ENCODE measurements at regions not wholly inside any gene's neighbourhood (a gene's known extent, or its start where the extent isn't known, plus 50 kb on each side); places are given as distances from the start of the nearest gene placed in this dataset.
"Not testable (repeated sequence)": the region's sequence is repeated elsewhere in the genome, so short reads cannot be mapped to it uniquely, and the experiment has no call there.

- H3K23ac ChIP-seq (ENCODE audit: low read length); H3K56ac ChIP-seq (ENCODE audit: low read length); H3K4ac ChIP-seq (ENCODE audit: low read depth, low read length); H2BK15ac ChIP-seq (replicated peaks; ENCODE audit: low read depth); H3K4me2 ChIP-seq (ENCODE audit: low read length); H4K5ac ChIP-seq (ENCODE audit: low read length); H3K27me3 ChIP-seq (ENCODE audit: insufficient read depth, low read length, poor library complexity); H3K27ac ChIP-seq (ENCODE audit: low read depth, low read length); H3K9ac ChIP-seq (ENCODE audit: low read length); H3K79me2 ChIP-seq (ENCODE audit: control insufficient read depth, insufficient read depth, low read length); DNase-seq; H2BK5ac ChIP-seq (ENCODE audit: low read length); H3K4me1 ChIP-seq (ENCODE audit: control insufficient read depth, low read depth, low read length); H3K79me1 ChIP-seq (ENCODE audit: low read length); H4K8ac ChIP-seq (ENCODE audit: low read depth, low read length); H3K4me3 ChIP-seq (ENCODE audit: low read length); H3K18ac ChIP-seq (ENCODE audit: low read length); H3K36me3 ChIP-seq (ENCODE audit: control insufficient read depth, insufficient read depth, low read length); H2BK120ac ChIP-seq (ENCODE audit: low read depth, low read length); H2AK5ac ChIP-seq (ENCODE audit: low read length): not testable (repeated sequence)
- no CpG with 5 or more reads among the region's 2 CpGs for WGBS (ENCODE audit: extremely low coverage, insufficient coverage, low lambda C conversion rate)
Measured at GRCh38 chr11:89626881-89627280, 83.2 kb upstream of the TRIM77 start.

GRCh38 chr11:89633135-89633705 is 76.9 kb upstream of the TRIM77 start:
- no peak overlapping the region for H2BK5ac ChIP-seq (ENCODE audit: low read length)
- H3K23ac ChIP-seq (ENCODE audit: low read length) = no peak overlapping the region
- H4K5ac ChIP-seq (ENCODE audit: low read length) = no peak overlapping the region
- no peak overlapping the region for H3K27ac ChIP-seq (ENCODE audit: low read depth, low read length)
- H3K79me1 ChIP-seq (ENCODE audit: low read length) = no peaks in the 10 kb centered on the region
- DNase-seq = no peak
- no peak overlapping the region for H2AK5ac ChIP-seq (ENCODE audit: low read length)
- H2BK15ac ChIP-seq (replicated peaks; ENCODE audit: low read depth) = no peak overlapping the region
- no CpG with 5 or more reads among the region's 1 CpG for WGBS (ENCODE audit: extremely low coverage, insufficient coverage, low lambda C conversion rate)
- H3K18ac ChIP-seq (ENCODE audit: low read length) = no peak overlapping the region
- no peak overlapping the region for H2BK120ac ChIP-seq (ENCODE audit: low read depth, low read length)
- no peak overlapping the region for H4K8ac ChIP-seq (ENCODE audit: low read depth, low read length)
- H3K9ac ChIP-seq (ENCODE audit: low read length) = no peak overlapping the region
- no peak overlapping the region for H3K4me3 ChIP-seq (ENCODE audit: low read length)
- no peak overlapping the region for H3K4ac ChIP-seq (ENCODE audit: low read depth, low read length)
- no peaks in the 10 kb centered on the region for H3K36me3 ChIP-seq (ENCODE audit: control insufficient read depth, insufficient read depth, low read length)
- H3K27me3 ChIP-seq (ENCODE audit: insufficient read depth, low read length, poor library complexity) = no peaks in the 10 kb centered on the region
- H3K79me2 ChIP-seq (ENCODE audit: control insufficient read depth, insufficient read depth, low read length) = no peaks in the 10 kb centered on the region
- H3K4me2 ChIP-seq (ENCODE audit: low read length) = no peak overlapping the region
- H3K4me1 ChIP-seq (ENCODE audit: control insufficient read depth, low read depth, low read length) = no peaks in the 10 kb centered on the region
- H3K56ac ChIP-seq (ENCODE audit: low read length) = no peak overlapping the region

DNA sequence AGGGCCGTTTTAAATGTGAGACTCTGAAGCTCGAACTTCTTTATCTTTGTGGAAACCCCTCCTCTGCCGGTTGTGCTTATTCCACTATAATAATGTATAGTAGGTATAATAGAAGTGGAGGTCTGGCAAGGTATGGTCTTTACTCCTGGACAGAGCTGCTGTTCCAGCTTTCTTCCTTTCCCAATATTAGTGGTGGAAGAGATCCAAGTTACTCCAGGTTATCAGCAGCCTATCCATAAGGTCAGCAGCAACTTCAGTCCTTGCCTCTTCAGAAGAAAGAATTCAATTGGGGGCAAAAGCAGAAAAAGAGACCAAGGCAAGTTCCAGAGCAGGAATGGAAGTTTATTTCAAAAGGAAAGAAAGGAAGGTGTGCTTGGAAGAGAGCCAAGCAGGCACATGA is 69.3 kb upstream of the TRIM77 start:
- H3K79me2 ChIP-seq (ENCODE audit: control insufficient read depth, insufficient read depth, low read length); H2BK120ac ChIP-seq (ENCODE audit: low read depth, low read length); H2AK5ac ChIP-seq (ENCODE audit: low read length); H3K4me1 ChIP-seq (ENCODE audit: control insufficient read depth, low read depth, low read length); DNase-seq; H3K79me1 ChIP-seq (ENCODE audit: low read length); H3K4ac ChIP-seq (ENCODE audit: low read depth, low read length); H2BK5ac ChIP-seq (ENCODE audit: low read length); H3K4me3 ChIP-seq (ENCODE audit: low read length); H3K27me3 ChIP-seq (ENCODE audit: insufficient read depth, low read length, poor library complexity); H3K36me3 ChIP-seq (ENCODE audit: control insufficient read depth, insufficient read depth, low read length); H3K56ac ChIP-seq (ENCODE audit: low read length); H3K27ac ChIP-seq (ENCODE audit: low read depth, low read length); H3K23ac ChIP-seq (ENCODE audit: low read length); H3K18ac ChIP-seq (ENCODE audit: low read length); H4K5ac ChIP-seq (ENCODE audit: low read length); H4K8ac ChIP-seq (ENCODE audit: low read depth, low read length); H3K4me2 ChIP-seq (ENCODE audit: low read length); H3K9ac ChIP-seq (ENCODE audit: low read length); H2BK15ac ChIP-seq (replicated peaks; ENCODE audit: low read depth): not testable (repeated sequence)
- no CpG with 5 or more reads among the region's 3 CpGs for WGBS (ENCODE audit: extremely low coverage, insufficient coverage, low lambda C conversion rate)

DNA sequence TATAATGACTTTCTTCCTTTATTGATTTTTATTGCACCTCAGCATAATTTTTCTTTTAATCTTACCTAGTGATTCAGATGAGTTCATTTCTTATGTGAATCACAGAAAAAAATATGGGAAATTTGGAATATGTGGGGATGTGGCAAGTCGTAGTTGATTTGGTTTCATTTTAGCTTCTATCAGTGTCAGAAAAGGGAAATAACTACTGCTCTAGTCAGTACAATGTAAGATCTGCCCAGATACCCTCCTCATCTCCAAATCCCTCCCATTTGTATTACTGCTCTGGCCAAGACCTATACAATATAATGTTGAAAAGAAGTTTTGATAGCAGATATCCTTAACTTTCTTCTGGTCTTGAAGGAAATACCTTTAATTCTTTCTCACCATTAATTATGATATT is 61.9 kb upstream of the TRIM77 start:
- H2AK5ac ChIP-seq (ENCODE audit: low read length); H3K79me1 ChIP-seq (ENCODE audit: low read length); H4K8ac ChIP-seq (ENCODE audit: low read depth, low read length); H3K56ac ChIP-seq (ENCODE audit: low read length); H3K4me3 ChIP-seq (ENCODE audit: low read length); H3K27me3 ChIP-seq (ENCODE audit: insufficient read depth, low read length, poor library complexity); H3K4ac ChIP-seq (ENCODE audit: low read depth, low read length); H2BK120ac ChIP-seq (ENCODE audit: low read depth, low read length); H2BK15ac ChIP-seq (replicated peaks; ENCODE audit: low read depth); H4K5ac ChIP-seq (ENCODE audit: low read length); H3K36me3 ChIP-seq (ENCODE audit: control insufficient read depth, insufficient read depth, low read length); H3K4me2 ChIP-seq (ENCODE audit: low read length); H3K9ac ChIP-seq (ENCODE audit: low read length); H3K18ac ChIP-seq (ENCODE audit: low read length); DNase-seq; H3K4me1 ChIP-seq (ENCODE audit: control insufficient read depth, low read depth, low read length); H3K23ac ChIP-seq (ENCODE audit: low read length); H2BK5ac ChIP-seq (ENCODE audit: low read length); H3K27ac ChIP-seq (ENCODE audit: low read depth, low read length); H3K79me2 ChIP-seq (ENCODE audit: control insufficient read depth, insufficient read depth, low read length): not testable (repeated sequence)
- WGBS (ENCODE audit: extremely low coverage, insufficient coverage, low lambda C conversion rate) = no CpG with 5 or more reads among the region's 1 CpG

GRCh38 chr11:89648996-89649395 is 61.1 kb upstream of the TRIM77 start:
- H2BK15ac ChIP-seq (replicated peaks; ENCODE audit: low read depth); H2AK5ac ChIP-seq (ENCODE audit: low read length); H3K4me3 ChIP-seq (ENCODE audit: low read length); H4K8ac ChIP-seq (ENCODE audit: low read depth, low read length); H3K18ac ChIP-seq (ENCODE audit: low read length); H4K5ac ChIP-seq (ENCODE audit: low read length); H3K4ac ChIP-seq (ENCODE audit: low read depth, low read length); H3K4me1 ChIP-seq (ENCODE audit: control insufficient read depth, low read depth, low read length); H3K79me1 ChIP-seq (ENCODE audit: low read length); H3K56ac ChIP-seq (ENCODE audit: low read length); H3K79me2 ChIP-seq (ENCODE audit: control insufficient read depth, insufficient read depth, low read length); H2BK120ac ChIP-seq (ENCODE audit: low read depth, low read length); H3K4me2 ChIP-seq (ENCODE audit: low read length); H3K36me3 ChIP-seq (ENCODE audit: control insufficient read depth, insufficient read depth, low read length); H3K23ac ChIP-seq (ENCODE audit: low read length); H3K27me3 ChIP-seq (ENCODE audit: insufficient read depth, low read length, poor library complexity); H3K27ac ChIP-seq (ENCODE audit: low read depth, low read length); DNase-seq; H2BK5ac ChIP-seq (ENCODE audit: low read length); H3K9ac ChIP-seq (ENCODE audit: low read length): not testable (repeated sequence)
- no CpG with 5 or more reads among the region's 5 CpGs for WGBS (ENCODE audit: extremely low coverage, insufficient coverage, low lambda C conversion rate)

DNA sequence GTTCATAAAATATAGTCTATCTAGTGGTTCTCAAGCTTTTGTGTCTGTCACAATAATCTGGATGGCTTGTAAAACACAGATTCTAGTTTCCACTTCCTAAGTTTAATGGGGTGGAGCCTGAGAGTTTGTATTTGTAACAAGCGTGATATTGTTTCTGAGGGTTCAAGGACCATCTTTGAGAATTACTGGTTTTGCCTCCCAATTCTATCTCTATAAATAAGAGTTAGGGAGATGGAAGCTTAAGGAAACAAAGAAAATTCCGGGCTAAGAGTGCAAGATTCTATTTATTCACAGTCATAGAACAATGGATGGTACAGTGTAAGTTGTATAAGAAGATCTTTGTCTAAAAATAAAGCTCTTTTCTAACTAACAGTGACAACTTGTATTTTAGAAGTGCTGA is 55.4 kb upstream of the TRIM77 start:
- not testable (repeated sequence) for H3K23ac ChIP-seq (ENCODE audit: low read length); H3K27me3 ChIP-seq (ENCODE audit: insufficient read depth, low read length, poor library complexity); H2BK120ac ChIP-seq (ENCODE audit: low read depth, low read length); H2AK5ac ChIP-seq (ENCODE audit: low read length); H3K36me3 ChIP-seq (ENCODE audit: control insufficient read depth, insufficient read depth, low read length); H3K79me2 ChIP-seq (ENCODE audit: control insufficient read depth, insufficient read depth, low read length); H3K27ac ChIP-seq (ENCODE audit: low read depth, low read length); H3K56ac ChIP-seq (ENCODE audit: low read length); H3K9ac ChIP-seq (ENCODE audit: low read length); H3K4ac ChIP-seq (ENCODE audit: low read depth, low read length); H3K79me1 ChIP-seq (ENCODE audit: low read length); H4K5ac ChIP-seq (ENCODE audit: low read length); H3K4me3 ChIP-seq (ENCODE audit: low read length); H3K18ac ChIP-seq (ENCODE audit: low read length); H2BK15ac ChIP-seq (replicated peaks; ENCODE audit: low read depth); H3K4me2 ChIP-seq (ENCODE audit: low read length); H4K8ac ChIP-seq (ENCODE audit: low read depth, low read length); H3K4me1 ChIP-seq (ENCODE audit: control insufficient read depth, low read depth, low read length); DNase-seq; H2BK5ac ChIP-seq (ENCODE audit: low read length)
- no CpG with 5 or more reads among the region's 2 CpGs for WGBS (ENCODE audit: extremely low coverage, insufficient coverage, low lambda C conversion rate)
